ENCODE measurements at regions not wholly inside any gene's neighbourhood (a gene's known extent, or its start where the extent isn't known, plus 50 kb on each side); places are given as distances from the start of the nearest gene placed in this dataset.

- Histone ChIP-seq H3K4me2 (ENCODE audit: insufficient read depth, low read length) (no peak overlapping the region), H3K36me3 (ENCODE audit: control insufficient read depth in 2 of 2, extremely low read depth in 1 of 2, insufficient read depth in 2 of 2, low read length in 2 of 2) (no peaks in the 10 kb centered on the region), H2AFZ (ENCODE audit: low read depth, low read length) (no peak overlapping the region), H4K20me1 (replicated peaks; ENCODE audit: control insufficient read depth, extremely low read depth, insufficient read depth, low read length) (no peaks in the 10 kb centered on the region), H3K4me3 (replicated peaks in 1 of 3; ENCODE audit: insufficient read depth in 1 of 3, low read depth in 1 of 3, low read length in 3 of 3) (no peak overlapping the region), H3K27me3 (ENCODE audit: control insufficient read depth in 2 of 2, insufficient read depth in 2 of 2, low read length in 2 of 2) (no peaks in the 10 kb centered on the region), H3K79me2 (ENCODE audit: control insufficient read depth, insufficient read depth, low read length) (no peaks in the 10 kb centered on the region), H3K27ac (ENCODE audit: insufficient read depth, low read depth, low read length) (no peak overlapping the region), H3K9me1 (replicated peaks; ENCODE audit: control insufficient read depth, extremely low read depth, insufficient read depth, low read length) (no peaks in the 10 kb centered on the region), H3K9me3 (replicated peaks; ENCODE audit: control insufficient read depth, insufficient read depth, low read length) (peaks cover 3% of the 10 kb centered on the region), H3K4me1 (ENCODE audit: control insufficient read depth, extremely low read depth, insufficient read depth, low read length) (no peaks in the 10 kb centered on the region), H3K9ac (replicated peaks; ENCODE audit: extremely low read depth, insufficient read depth, low read length) (no peak overlapping the region)
- no peak for FAIRE-seq
- no peak for DNase-seq (ENCODE audit: low read depth, low spot score)
- BruUV-seq (replicated peaks) = no TSS peak
- TF ChIP-seq MYC (IDR thresholded peaks at IDR 0.05; ENCODE audit: low read depth, low read length) = no peak
- TF ChIP-seq POLR2A (IDR thresholded peaks at IDR 0.05; ENCODE audit: low read depth, low read length) = no peak
- TF ChIP-seq MAX (IDR thresholded peaks at IDR 0.05; ENCODE audit: insufficient read depth, insufficient read length) = no peak
- TF ChIP-seq JUN (IDR thresholded peaks at IDR 0.05; ENCODE audit: borderline replicate concordance, insufficient read depth, insufficient read length, low read depth) = no peak
- no peak for TF ChIP-seq CTCF (IDR thresholded peaks at IDR 0.05; ENCODE audit: extremely low read depth in 1 of 2, insufficient read depth in 1 of 2, low read depth in 1 of 2, low read length in 2 of 2)
- no peak for TF ChIP-seq EZH2 (IDR thresholded peaks at IDR 0.05; ENCODE audit: borderline replicate concordance, low read depth, low read length, severe bottlenecking)
- TF ChIP-seq GATA2 (IDR thresholded peaks at IDR 0.05; ENCODE audit: insufficient read depth, insufficient read length, low read depth, low read length) = no peak
- TF ChIP-seq FOS (IDR thresholded peaks at IDR 0.05; ENCODE audit: borderline replicate concordance, insufficient read depth, low read length) = no peak
- TF ChIP-seq POLR2AphosphoS5 (IDR thresholded peaks at IDR 0.05; ENCODE audit: insufficient read depth, low read depth, low read length) = no peak
- ChIA-PET CTCF (no interaction called here), POLR2A (no interaction called here)
- intact Hi-C loops (cut with micrococcal nuclease) = no loop called here
- dilution Hi-C loops (cut with MboI; ENCODE audit: extremely low pct_ligation_motif_present, low sequenced_read_pairs) = no loop called here
Observed at GRCh38 chr7:145876376-145876775, 240.2 kb upstream of the CNTNAP2 start.

All from endothelial cell of umbilical vein (primary cell).